Fibroblast of pulmonary artery (primary cell): ENCODE measurements at regions not wholly inside any gene's neighbourhood (a gene's known extent, or its start where the extent isn't known, plus 50 kb on each side); places are given as distances from the start of the nearest gene placed in this dataset.

Experiments
- DNase-seq: peaks from one replicate; pipeline ENCODE4 v3.0.0-alpha.2; 2010; ENCODE audit warnings: low read depth
- H3K4me3 ChIP-seq: replicated peaks from 2 replicates; pipeline ENCODE4 v1.5.1; 2011; ENCODE audit warnings: low read depth, mild to moderate bottlenecking, control low read depth, low read length, moderate library complexity
- TF ChIP-seq, protein P1 (sequence below): IDR thresholded peaks from 2 replicates; pipeline ENCODE4 v1.5.1; 2011; ENCODE audit warnings: mild to moderate bottlenecking, control low read depth, low read length, inconsistent platforms; ENCODE audit errors: missing control alignments

DNA sequence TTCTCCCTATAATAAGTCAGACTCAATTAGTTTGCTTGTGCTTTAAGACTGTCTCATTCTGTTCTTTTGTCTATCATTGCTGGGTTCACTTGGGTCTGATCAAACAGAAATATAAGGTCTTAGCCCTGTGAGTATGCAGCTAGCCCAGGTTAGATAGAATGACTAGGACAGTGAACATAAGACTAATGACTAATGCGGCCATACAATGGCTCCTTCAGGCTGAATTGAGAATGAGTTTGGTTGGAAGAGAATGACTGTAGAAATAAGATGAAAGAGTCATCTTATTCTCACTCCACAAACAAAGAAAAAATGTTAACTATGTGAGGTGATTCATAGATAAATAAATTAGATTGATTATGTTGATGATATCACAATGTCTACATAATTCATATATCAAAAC is 50.1 kb upstream of the OBI1 start:
- no peak overlapping the region for H3K4me3 ChIP-seq
- peak; percentile 1 for DNase-seq
- TF ChIP-seq, protein P1, sequence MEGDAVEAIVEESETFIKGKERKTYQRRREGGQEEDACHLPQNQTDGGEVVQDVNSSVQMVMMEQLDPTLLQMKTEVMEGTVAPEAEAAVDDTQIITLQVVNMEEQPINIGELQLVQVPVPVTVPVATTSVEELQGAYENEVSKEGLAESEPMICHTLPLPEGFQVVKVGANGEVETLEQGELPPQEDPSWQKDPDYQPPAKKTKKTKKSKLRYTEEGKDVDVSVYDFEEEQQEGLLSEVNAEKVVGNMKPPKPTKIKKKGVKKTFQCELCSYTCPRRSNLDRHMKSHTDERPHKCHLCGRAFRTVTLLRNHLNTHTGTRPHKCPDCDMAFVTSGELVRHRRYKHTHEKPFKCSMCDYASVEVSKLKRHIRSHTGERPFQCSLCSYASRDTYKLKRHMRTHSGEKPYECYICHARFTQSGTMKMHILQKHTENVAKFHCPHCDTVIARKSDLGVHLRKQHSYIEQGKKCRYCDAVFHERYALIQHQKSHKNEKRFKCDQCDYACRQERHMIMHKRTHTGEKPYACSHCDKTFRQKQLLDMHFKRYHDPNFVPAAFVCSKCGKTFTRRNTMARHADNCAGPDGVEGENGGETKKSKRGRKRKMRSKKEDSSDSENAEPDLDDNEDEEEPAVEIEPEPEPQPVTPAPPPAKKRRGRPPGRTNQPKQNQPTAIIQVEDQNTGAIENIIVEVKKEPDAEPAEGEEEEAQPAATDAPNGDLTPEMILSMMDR = no peak
